C4-2B (cell line): ENCODE measurements at regions not wholly inside any gene's neighbourhood (a gene's known extent, or its start where the extent isn't known, plus 50 kb on each side); places are given as distances from the start of the nearest gene placed in this dataset.

Experiments
- CTCF ChIP-seq: fragments of 450-650 bp; conservative IDR thresholded peaks from 2 replicates; pipeline ENCODE4 v1.5.1; 2017; ENCODE audit warnings: mild to moderate bottlenecking
- ZFX ChIP-seq: fragments of 450-650 bp; IDR thresholded peaks from 2 replicates; pipeline ENCODE4 v1.6.1; 2017

GRCh38 chr4:135838889-135839288, 1637.3 kb upstream of the PABPC4L start:
- no peak for TF ChIP-seq CTCF
- TF ChIP-seq ZFX = no peak
